BJ (cell line): ENCODE measurements at regions not wholly inside any gene's neighbourhood (a gene's known extent, or its start where the extent isn't known, plus 50 kb on each side); places are given as distances from the start of the nearest gene placed in this dataset.

Experiments used
- CTCF ChIA-PET: fragments of 350-600 bp; formaldehyde crosslinking; extraction: SDS; loops from one replicate; lab custom pipeline; 2021; ENCODE audit warnings: antibody characterized with exemption, inconsistent platforms; lab: Yijun Ruan, JAX
- POLR2A ChIA-PET: fragments of 300-600 bp; sonication (Branson Sonifier 250); formaldehyde crosslinking; extraction: SDS; loops from one replicate; lab custom pipeline; 2021; ENCODE audit warnings: antibody characterized with exemption; lab: Charles Lee
- DNase-seq: peaks from one replicate; pipeline ENCODE4 v3.0.0-alpha.2; 2011; ENCODE audit warnings: low read depth
- H3K27me3 ChIP-seq: 2 replicates; pipeline ENCODE4 v1.6.0; 2011; ENCODE audit warnings: low read length; ENCODE audit not compliant: control insufficient read depth, insufficient read depth
- H3K36me3 ChIP-seq: 2 replicates; pipeline ENCODE4 v1.5.1; 2011; ENCODE audit warnings: low read length; ENCODE audit not compliant: control insufficient read depth, insufficient read depth
- H3K4me3 ChIP-seq: 2 replicates; pipeline ENCODE4 v1.5.1; 2011; ENCODE audit warnings: low read depth, mild to moderate bottlenecking, control low read depth, low read length
- CTCF ChIP-seq: IDR thresholded peaks from 2 replicates; pipeline ENCODE4 v1.5.1; 2011; ENCODE audit warnings: low read depth, mild to moderate bottlenecking, control low read depth, inconsistent platforms, low read length, moderate library complexity; ENCODE audit not compliant: insufficient read depth

- CTCF ChIA-PET = no interaction called here
- no peaks in the 10 kb centered on the region for H3K36me3 ChIP-seq
- no peak overlapping the region for H3K4me3 ChIP-seq
- no peak for TF ChIP-seq CTCF
- POLR2A ChIA-PET = no interaction called here
- DNase-seq = no peak
- no peaks in the 10 kb centered on the region for H3K27me3 ChIP-seq
Measured at GRCh38 chr3:118304557-118304956, 730.1 kb downstream of the IGSF11 start.

GRCh38 chr3:118332699-118333098 is 701.9 kb downstream of the IGSF11 start:
- no peak for TF ChIP-seq CTCF
- Histone ChIP-seq H3K4me3 (no peak overlapping the region), H3K36me3 (no peaks in the 10 kb centered on the region), H3K27me3 (no peaks in the 10 kb centered on the region)
- ChIA-PET POLR2A (no interaction called here), CTCF (no interaction called here)
- no peak for DNase-seq

- CTCF ChIA-PET = no interaction called here
- POLR2A ChIA-PET = no interaction called here
- no peak overlapping the region for H3K4me3 ChIP-seq
- TF ChIP-seq CTCF = no peak
- no peak for DNase-seq
- H3K27me3 ChIP-seq = no peaks in the 10 kb centered on the region
- H3K36me3 ChIP-seq = no peaks in the 10 kb centered on the region
Measured at GRCh38 chr3:118337649-118338048, 697.0 kb downstream of the IGSF11 start.

GRCh38 chr3:118347396-118348168 is 687.1 kb downstream of the IGSF11 start:
- no peak for DNase-seq
- ChIA-PET CTCF (no interaction called here), POLR2A (no interaction called here)
- Histone ChIP-seq H3K36me3 (no peaks in the 10 kb centered on the region), H3K4me3 (no peak overlapping the region), H3K27me3 (no peaks in the 10 kb centered on the region)
- TF ChIP-seq CTCF = no peak

- H3K36me3 ChIP-seq = no peaks in the 10 kb centered on the region
- CTCF ChIA-PET = no interaction called here
- no peak for DNase-seq
- POLR2A ChIA-PET = no interaction called here
- no peaks in the 10 kb centered on the region for H3K27me3 ChIP-seq
- no peak for TF ChIP-seq CTCF
- no peak overlapping the region for H3K4me3 ChIP-seq
Measured at GRCh38 chr3:118348169-118348557, 686.5 kb downstream of the IGSF11 start.
